H9 (cell line): ENCODE measurements at regions not wholly inside any gene's neighbourhood (a gene's known extent, or its start where the extent isn't known, plus 50 kb on each side); places are given as distances from the start of the nearest gene placed in this dataset.

Source experiments
- DNase-seq: peaks from one replicate; pipeline ENCODE4 v3.0.0-alpha.2; 2017
- H2AFZ ChIP-seq: one replicate; pipeline ENCODE4 v1.6.1; 2013; ENCODE audit warnings: mild to moderate bottlenecking, low read length, control low read depth, moderate library complexity
- H2AK5ac ChIP-seq: 2 replicates; pipeline ENCODE4 v1.6.1; 2013; ENCODE audit warnings: low read length, control low read depth, mixed read lengths; ENCODE audit not compliant: insufficient read length
- H2BK120ac ChIP-seq: one replicate; pipeline ENCODE4 v1.6.1; 2013; ENCODE audit warnings: low read depth, mild to moderate bottlenecking, low read length, control low read depth, inconsistent platforms; ENCODE audit not compliant: poor library complexity, severe bottlenecking
- H2BK12ac ChIP-seq: 2 replicates; pipeline ENCODE4 v1.6.1; 2013; ENCODE audit warnings: low read length, control low read depth, mixed read lengths, low read depth; ENCODE audit not compliant: insufficient read length
- H2BK15ac ChIP-seq: 2 replicates; pipeline ENCODE4 v1.6.1; 2013; ENCODE audit warnings: low read depth, low read length, control low read depth
- H2BK20ac ChIP-seq: one replicate; pipeline ENCODE4 v1.6.1; 2013; ENCODE audit warnings: low read depth, mild to moderate bottlenecking, low read length, control low read depth, inconsistent platforms; ENCODE audit not compliant: poor library complexity, severe bottlenecking
- H2BK5ac ChIP-seq: 2 replicates; pipeline ENCODE4 v1.6.1; 2013; ENCODE audit warnings: low read length, control low read depth, mixed read lengths; ENCODE audit not compliant: insufficient read length
- H3K14ac ChIP-seq: 2 replicates; pipeline ENCODE4 v1.6.1; 2013; ENCODE audit warnings: low read length, control low read depth; ENCODE audit not compliant: insufficient read depth
- H3K18ac ChIP-seq: 2 replicates; pipeline ENCODE4 v1.6.1; 2013; ENCODE audit warnings: low read depth, mild to moderate bottlenecking, mixed read lengths, low read length, control low read depth; ENCODE audit not compliant: insufficient read length
- H3K23ac ChIP-seq: 2 replicates; pipeline ENCODE4 v1.6.1; 2013; ENCODE audit warnings: low read length, control low read depth, mixed read lengths, low read depth; ENCODE audit not compliant: insufficient read length
- H3K23me2 ChIP-seq: 2 replicates; pipeline ENCODE4 v1.6.1; 2013; ENCODE audit warnings: low read depth, mild to moderate bottlenecking, mixed read lengths, low read length, control low read depth; ENCODE audit not compliant: insufficient read length, poor library complexity, severe bottlenecking
- H3K27ac ChIP-seq: 2 replicates; pipeline ENCODE4 v1.5.1; 2013; ENCODE audit warnings: low read length, control low read depth, mixed read lengths, low read depth; ENCODE audit not compliant: insufficient read length
- H3K27me3 ChIP-seq: 2 replicates; pipeline ENCODE4 v1.6.1; 2013; ENCODE audit warnings: low read length, control low read depth, inconsistent platforms; ENCODE audit not compliant: insufficient read depth
- H3K4ac ChIP-seq: 2 replicates; pipeline ENCODE4 v1.6.1; 2013; ENCODE audit warnings: low read depth, mild to moderate bottlenecking, control low read depth, inconsistent platforms, low read length, moderate library complexity
- H3K4me1 ChIP-seq: 2 replicates; pipeline ENCODE4 v1.6.1; 2013; ENCODE audit warnings: low read length, control low read depth, inconsistent platforms; ENCODE audit not compliant: insufficient read depth
- H3K4me2 ChIP-seq: 2 replicates; pipeline ENCODE4 v1.6.1; 2013; ENCODE audit warnings: low read length, control low read depth, mixed read lengths; ENCODE audit not compliant: insufficient read length, insufficient read depth
- H3K56ac ChIP-seq: 2 replicates; pipeline ENCODE4 v1.6.1; 2013; ENCODE audit warnings: low read depth, mild to moderate bottlenecking, mixed read lengths, low read length, control low read depth; ENCODE audit not compliant: insufficient read length
- H3K79me1 ChIP-seq: 2 replicates; pipeline ENCODE4 v1.6.1; 2013; ENCODE audit warnings: low read depth, mild to moderate bottlenecking, moderate library complexity, low read length, control low read depth, inconsistent platforms; ENCODE audit not compliant: insufficient read depth, poor library complexity, severe bottlenecking
- H3K79me2 ChIP-seq: 2 replicates; pipeline ENCODE4 v1.6.1; 2013; ENCODE audit warnings: low read length, control low read depth, inconsistent platforms; ENCODE audit not compliant: insufficient read depth
- H3K9ac ChIP-seq: 2 replicates; pipeline ENCODE4 v1.6.1; 2013; ENCODE audit warnings: low read length, control low read depth, mixed read lengths; ENCODE audit not compliant: insufficient read length; ENCODE audit errors: extremely low read depth
- H3K9me3 ChIP-seq: one replicate; pipeline ENCODE4 v1.6.1; 2013; ENCODE audit warnings: low read depth, low read length, inconsistent platforms; ENCODE audit not compliant: control insufficient read depth
- H3T11ph ChIP-seq: one replicate; pipeline ENCODE4 v1.6.1; 2013; ENCODE audit warnings: mild to moderate bottlenecking, low read length, control low read depth, inconsistent platforms
- H4K20me1 ChIP-seq: one replicate; pipeline ENCODE4 v1.6.1; 2013; ENCODE audit not compliant: control insufficient read depth, insufficient read length, insufficient read depth
- H4K5ac ChIP-seq: 2 replicates; pipeline ENCODE4 v1.6.1; 2013; ENCODE audit warnings: low read depth, mild to moderate bottlenecking, mixed read lengths, low read length, control low read depth; ENCODE audit not compliant: insufficient read length
- H4K8ac ChIP-seq: replicated peaks from 2 replicates; pipeline ENCODE4 v1.6.1; 2013; ENCODE audit warnings: low read length, control low read depth, mixed read lengths, low read depth; ENCODE audit not compliant: insufficient read length
- H4K91ac ChIP-seq: 2 replicates; pipeline ENCODE4 v1.6.1; 2013; ENCODE audit warnings: low read depth, mild to moderate bottlenecking, moderate library complexity, mixed read lengths, low read length, control low read depth; ENCODE audit not compliant: insufficient read length
- H3K27ac Mint-ChIP-seq, 3 experiments: 2 replicates in 2 of 3; 3 replicates in 1 of 3; pipeline ENCODE4 v1.8.0; 2020 to 2021; ENCODE audit warnings: mixed read lengths in 3 of 3, mild to moderate bottlenecking in 1 of 3, moderate library complexity in 1 of 3
- H3K27me3 Mint-ChIP-seq: 2 replicates; pipeline ENCODE4 v1.8.0; 2021; ENCODE audit warnings: low read depth, mild to moderate bottlenecking, moderate library complexity, mixed read lengths
- H3K36me3 Mint-ChIP-seq, 3 experiments: 2 replicates in 2 of 3; 3 replicates in 1 of 3; pipeline ENCODE4 v1.8.0; 2020 to 2021; ENCODE audit warnings: low read depth in 3 of 3, mixed read lengths in 3 of 3; ENCODE audit not compliant: insufficient read depth in 1 of 3
- H3K4me1 Mint-ChIP-seq, 2 experiments: 2 replicates each; pipeline ENCODE4 v1.8.0; 2020; ENCODE audit warnings: mixed read lengths in 2 of 2
- H3K4me3 Mint-ChIP-seq, 2 experiments: 2 replicates in 1 of 2; 3 replicates in 1 of 2; pipeline ENCODE4 v1.8.0; 2020 to 2021; ENCODE audit warnings: mild to moderate bottlenecking in 2 of 2, mixed read lengths in 2 of 2, moderate library complexity in 1 of 2
- H3K9me3 Mint-ChIP-seq, 2 experiments: 2 replicates in 1 of 2; 3 replicates in 1 of 2; pipeline ENCODE4 v1.8.0; 2020; ENCODE audit warnings: mild to moderate bottlenecking in 2 of 2, mixed read lengths in 2 of 2, moderate library complexity in 1 of 2
- CTCF ChIP-seq: fragments of 200-600 bp; sonication (generic); conservative IDR thresholded peaks from 3 replicates; pipeline ENCODE4 v1.8.0; 2021; ENCODE audit warnings: antibody characterized with exemption, mild to moderate bottlenecking
- WGBS: extraction: QIAGEN DNeasy Blood & Tissue Kit; methylation state at CpG from one replicate; pipeline ENCODE4 v1.1.7; 2013; ENCODE audit warnings: missing lambda C conversion rate, low lambda C conversion rate, mixed read lengths; ENCODE audit not compliant: insufficient read length; ENCODE audit errors: extremely low coverage; 5-methylcytosine and 5-hydroxymethylcytosine counted together

GRCh38 chr6:170179616-170180324 is 111.1 kb downstream of the DLL1 start:
- no peak overlapping the region for H3T11ph ChIP-seq
- no peak overlapping the region for H2BK120ac ChIP-seq
- Mint-ChIP-seq H3K27me3 (peaks cover 19% of the 10 kb centered on the region), H3K4me3 (no peak overlapping the region), H3K36me3 (peaks cover 2 to 9% (median 7%) of the 10 kb centered on the region in 3 experiments; a peak in 5 of 7 replicates), H3K27ac (no peak overlapping the region), H3K9me3 (peaks cover 10 to 19% of the 10 kb centered on the region in 2 experiments), H3K4me1 (no peaks in the 10 kb centered on the region)
- DNase-seq, result no peak
- no peaks in the 10 kb centered on the region for H3K4me1 ChIP-seq
- no peak overlapping the region for H3K9ac ChIP-seq
- H2BK20ac ChIP-seq, result no peak overlapping the region
- H2BK5ac ChIP-seq, result no peak overlapping the region
- no peaks in the 10 kb centered on the region for H3K9me3 ChIP-seq
- H3K27me3 ChIP-seq, result no peaks in the 10 kb centered on the region
- H4K5ac ChIP-seq, result no peak overlapping the region
- no peaks in the 10 kb centered on the region for H4K20me1 ChIP-seq
- TF ChIP-seq CTCF, result no peak
- no peak overlapping the region for H2AK5ac ChIP-seq
- H3K79me1 ChIP-seq, result no peaks in the 10 kb centered on the region
- H3K4me2 ChIP-seq, result no peak overlapping the region
- H3K18ac ChIP-seq, result no peak overlapping the region
- no peak overlapping the region for H3K56ac ChIP-seq
- no peak overlapping the region for H2AFZ ChIP-seq
- H3K79me2 ChIP-seq, result no peaks in the 10 kb centered on the region
- H2BK15ac ChIP-seq, result no peak overlapping the region
- no peak overlapping the region for H4K91ac ChIP-seq
- H3K27ac ChIP-seq, result no peak overlapping the region
- no peak overlapping the region for H4K8ac ChIP-seq
- no peak overlapping the region for H3K23ac ChIP-seq
- no CpG with 5 or more reads among the region's 10 CpGs for whole genome bisulfite sequencing
- no peak overlapping the region for H3K4ac ChIP-seq
- no peak overlapping the region; the same call in 1 of the 2 replicates for H3K14ac ChIP-seq
- H3K23me2 ChIP-seq, result no peaks in the 10 kb centered on the region
- no peak overlapping the region for H2BK12ac ChIP-seq
